Osteocyte (in vitro differentiated cells): ENCODE measurements at regions not wholly inside any gene's neighbourhood (a gene's known extent, or its start where the extent isn't known, plus 50 kb on each side); places are given as distances from the start of the nearest gene placed in this dataset.

ENCODE experiments used
- DNase-seq: peaks from one replicate; pipeline ENCODE4 v3.0.0; 2021; ENCODE audit warnings: mixed read lengths; ENCODE audit not compliant: unreplicated experiment; ENCODE audit errors: extremely low spot score
- H3K27ac Mint-ChIP-seq: one replicate; pipeline ENCODE4 v1.8.0; 2021; ENCODE audit warnings: mild to moderate bottlenecking, mixed read lengths; ENCODE audit not compliant: unreplicated experiment
- H3K27me3 Mint-ChIP-seq: one replicate; pipeline ENCODE4 v1.8.0; 2021; ENCODE audit warnings: mixed read lengths; ENCODE audit not compliant: unreplicated experiment
- H3K36me3 Mint-ChIP-seq: one replicate; pipeline ENCODE4 v1.8.0; 2021; ENCODE audit warnings: mixed read lengths; ENCODE audit not compliant: unreplicated experiment
- H3K4me1 Mint-ChIP-seq: one replicate; pipeline ENCODE4 v1.8.0; 2021; ENCODE audit warnings: mixed read lengths; ENCODE audit not compliant: unreplicated experiment
- H3K4me3 Mint-ChIP-seq: one replicate; pipeline ENCODE4 v1.8.0; 2021; ENCODE audit warnings: mild to moderate bottlenecking, moderate library complexity, mixed read lengths; ENCODE audit not compliant: unreplicated experiment
- H3K9me3 Mint-ChIP-seq: one replicate; pipeline ENCODE4 v1.8.0; 2021; ENCODE audit warnings: mixed read lengths; ENCODE audit not compliant: unreplicated experiment
- CTCF ChIP-seq: fragments of 200-600 bp; sonication (generic); IDR thresholded peaks from 2 replicates; pipeline ENCODE4 v1.5.0; 2021; ENCODE audit warnings: antibody characterized with exemption, mild to moderate bottlenecking, moderate library complexity

- peak; percentile 63 for DNase-seq
- Mint-ChIP-seq H3K36me3 (no peaks in the 10 kb centered on the region), H3K27ac (no peak overlapping the region), H3K4me1 (peaks cover 15% of the 10 kb centered on the region), H3K27me3 (peaks cover 76% of the 10 kb centered on the region), H3K4me3 (no peak overlapping the region), H3K9me3 (no peaks in the 10 kb centered on the region)
- no peak for TF ChIP-seq CTCF
These were observed 72.1 kb upstream of the FHL2 start for GRCh38 chr2:105470979-105471378.

GRCh38 chr2:105469781-105470180 is 70.9 kb upstream of the FHL2 start:
- H3K4me1 Mint-ChIP-seq: peaks cover 15% of the 10 kb centered on the region
- no peak overlapping the region for H3K27ac Mint-ChIP-seq
- no peaks in the 10 kb centered on the region for H3K36me3 Mint-ChIP-seq
- peaks cover 71% of the 10 kb centered on the region for H3K27me3 Mint-ChIP-seq
- H3K4me3 Mint-ChIP-seq: no peak overlapping the region
- no peak for DNase-seq
- no peak for TF ChIP-seq CTCF
- H3K9me3 Mint-ChIP-seq: no peaks in the 10 kb centered on the region

GRCh38 chr2:105468582-105469042 is 69.8 kb upstream of the FHL2 start:
- Mint-ChIP-seq H3K4me3 (no peak overlapping the region), H3K27ac (no peak overlapping the region)
- DNase-seq: no peak

GRCh38 chr2:105464325-105464724 is 65.5 kb upstream of the FHL2 start:
- Mint-ChIP-seq H3K4me1 (peaks cover 13% of the 10 kb centered on the region), H3K27me3 (peaks cover 62% of the 10 kb centered on the region), H3K36me3 (no peaks in the 10 kb centered on the region), H3K4me3 (no peak overlapping the region), H3K27ac (no peak overlapping the region), H3K9me3 (no peaks in the 10 kb centered on the region)
- no peak for TF ChIP-seq CTCF
- DNase-seq: no peak

More at GRCh38 chr2:105468582-105469042, 69.8 kb upstream of the FHL2 start:
- H3K4me1 Mint-ChIP-seq: peaks cover 12% of the 10 kb centered on the region
- no peaks in the 10 kb centered on the region for H3K9me3 Mint-ChIP-seq
- no peaks in the 10 kb centered on the region for H3K36me3 Mint-ChIP-seq
- no peak for TF ChIP-seq CTCF
- peaks cover 71% of the 10 kb centered on the region for H3K27me3 Mint-ChIP-seq

GRCh38 chr2:105460048-105460732 is 61.3 kb upstream of the FHL2 start:
- peak; percentile 49 for DNase-seq
- Mint-ChIP-seq H3K4me1 (peaks cover 36% of the 10 kb centered on the region), H3K36me3 (peaks cover 3% of the 10 kb centered on the region), H3K27ac (peak overlapping the region; percentile 29), H3K4me3 (no peak overlapping the region), H3K9me3 (no peaks in the 10 kb centered on the region), H3K27me3 (peaks cover 56% of the 10 kb centered on the region)
- TF ChIP-seq CTCF: no peak
